ENCODE measurements at regions not wholly inside any gene's neighbourhood (a gene's known extent, or its start where the extent isn't known, plus 50 kb on each side); places are given as distances from the start of the nearest gene placed in this dataset.
"Not testable (repeated sequence)": the region's sequence is repeated elsewhere in the genome, so short reads cannot be mapped to it uniquely, and the experiment has no call there.

DNA sequence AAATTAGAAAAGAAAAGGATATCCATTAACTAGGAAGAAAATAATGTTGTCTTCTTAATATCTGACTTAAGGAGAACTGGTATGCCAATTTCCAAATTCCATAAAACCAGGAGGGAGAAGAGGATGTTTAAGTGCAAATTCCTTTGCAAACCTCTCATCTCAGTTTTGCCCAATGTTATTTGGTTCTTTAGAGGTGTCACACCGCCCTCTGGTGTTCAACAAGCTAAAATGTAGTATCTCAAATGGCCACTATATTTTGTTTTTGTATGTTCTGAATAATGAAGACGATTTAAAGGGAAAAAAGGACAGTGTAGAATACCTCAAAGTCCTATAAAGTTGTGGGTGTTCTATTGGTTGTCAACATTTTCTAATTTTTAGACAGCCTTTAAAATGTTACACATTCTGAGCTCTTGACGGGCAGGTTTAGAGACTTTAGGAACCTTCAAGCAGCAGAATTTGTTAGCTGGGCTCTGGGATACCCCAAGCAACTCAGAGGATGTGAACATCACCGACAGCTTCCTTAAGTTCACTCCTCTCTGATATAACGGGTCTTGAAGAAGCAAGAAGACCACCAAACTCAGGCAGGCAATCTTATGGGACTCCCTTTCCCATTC, 458.3 kb downstream of the MFSD1 start:
- peak; percentile 77 for DNase-seq (ENCODE audit: low read depth)
- no peak overlapping the region for H3K4me3 ChIP-seq (ENCODE audit: control insufficient read depth, low read depth, low read length)
- TF ChIP-seq, protein P1, sequence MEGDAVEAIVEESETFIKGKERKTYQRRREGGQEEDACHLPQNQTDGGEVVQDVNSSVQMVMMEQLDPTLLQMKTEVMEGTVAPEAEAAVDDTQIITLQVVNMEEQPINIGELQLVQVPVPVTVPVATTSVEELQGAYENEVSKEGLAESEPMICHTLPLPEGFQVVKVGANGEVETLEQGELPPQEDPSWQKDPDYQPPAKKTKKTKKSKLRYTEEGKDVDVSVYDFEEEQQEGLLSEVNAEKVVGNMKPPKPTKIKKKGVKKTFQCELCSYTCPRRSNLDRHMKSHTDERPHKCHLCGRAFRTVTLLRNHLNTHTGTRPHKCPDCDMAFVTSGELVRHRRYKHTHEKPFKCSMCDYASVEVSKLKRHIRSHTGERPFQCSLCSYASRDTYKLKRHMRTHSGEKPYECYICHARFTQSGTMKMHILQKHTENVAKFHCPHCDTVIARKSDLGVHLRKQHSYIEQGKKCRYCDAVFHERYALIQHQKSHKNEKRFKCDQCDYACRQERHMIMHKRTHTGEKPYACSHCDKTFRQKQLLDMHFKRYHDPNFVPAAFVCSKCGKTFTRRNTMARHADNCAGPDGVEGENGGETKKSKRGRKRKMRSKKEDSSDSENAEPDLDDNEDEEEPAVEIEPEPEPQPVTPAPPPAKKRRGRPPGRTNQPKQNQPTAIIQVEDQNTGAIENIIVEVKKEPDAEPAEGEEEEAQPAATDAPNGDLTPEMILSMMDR (conservative IDR thresholded peaks at IDR 0.05; ENCODE audit: control insufficient read depth, insufficient read depth, low read depth, low read length) = peak; percentile 79

DNA sequence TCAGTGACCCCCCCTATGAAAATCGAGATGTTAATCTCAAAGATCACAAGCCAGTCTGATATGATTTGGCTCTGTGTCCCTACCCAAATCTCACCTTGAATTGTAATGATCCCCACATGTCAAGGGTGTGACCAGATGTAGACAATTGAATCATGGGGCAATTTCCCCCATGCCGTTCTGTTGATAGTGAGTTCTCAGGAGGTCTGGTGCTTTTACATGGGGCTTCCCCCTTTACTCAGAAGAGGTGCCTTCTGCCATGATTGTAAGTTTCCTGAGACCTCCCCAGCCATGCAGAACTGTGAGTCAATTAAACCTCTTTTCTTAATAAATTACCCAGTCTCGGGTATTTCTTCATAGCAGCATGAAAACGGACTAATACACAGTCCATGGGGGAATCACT, 459.5 kb downstream of the MFSD1 start:
- not testable (repeated sequence) for DNase-seq (ENCODE audit: low read depth); H3K4me3 ChIP-seq (ENCODE audit: control insufficient read depth, low read depth, low read length)

DNA sequence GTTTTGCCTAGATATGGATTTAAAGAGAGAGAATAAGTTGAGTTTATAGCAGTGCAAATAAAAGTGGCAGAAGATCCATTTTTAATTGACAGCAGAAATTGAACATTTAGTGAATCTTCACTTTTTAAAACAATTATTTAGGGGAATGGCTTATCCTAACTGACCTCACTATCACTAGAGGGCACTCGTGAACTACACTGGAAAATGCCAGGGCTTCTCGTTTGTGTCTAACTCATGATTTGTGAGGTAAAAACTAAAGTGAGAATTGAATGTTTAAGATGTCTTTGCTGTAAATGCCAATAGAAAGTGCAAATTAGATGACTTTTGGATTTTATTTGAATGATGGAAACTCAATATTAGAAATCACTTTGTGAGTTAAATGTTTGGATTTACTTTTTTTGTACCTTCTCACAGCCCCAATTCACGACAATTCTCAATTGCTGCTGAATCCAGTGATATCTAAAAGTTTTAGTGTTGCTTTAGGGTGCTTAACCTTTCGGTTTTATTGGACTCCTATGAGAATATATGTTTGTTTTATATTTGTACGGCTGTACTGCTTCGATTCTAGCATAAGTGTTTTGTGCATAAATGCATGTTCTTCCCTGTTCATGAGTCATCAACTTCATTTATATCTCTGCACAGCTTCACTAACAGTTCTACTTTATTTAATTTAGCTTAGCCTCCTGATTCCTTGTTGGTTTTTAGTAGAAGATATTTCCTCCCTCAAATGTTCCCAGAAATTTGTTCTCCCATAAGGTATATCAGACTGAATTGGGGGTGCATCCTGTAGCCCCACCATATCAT, 462.1 kb downstream of the MFSD1 start:
- no peak overlapping the region for H3K4me3 ChIP-seq (ENCODE audit: control insufficient read depth, low read depth, low read length)
- DNase-seq (ENCODE audit: low read depth) = peak; percentile 52
- TF ChIP-seq, protein P1 (conservative IDR thresholded peaks at IDR 0.05; ENCODE audit: control insufficient read depth, insufficient read depth, low read depth, low read length) = peak; percentile 81

DNA sequence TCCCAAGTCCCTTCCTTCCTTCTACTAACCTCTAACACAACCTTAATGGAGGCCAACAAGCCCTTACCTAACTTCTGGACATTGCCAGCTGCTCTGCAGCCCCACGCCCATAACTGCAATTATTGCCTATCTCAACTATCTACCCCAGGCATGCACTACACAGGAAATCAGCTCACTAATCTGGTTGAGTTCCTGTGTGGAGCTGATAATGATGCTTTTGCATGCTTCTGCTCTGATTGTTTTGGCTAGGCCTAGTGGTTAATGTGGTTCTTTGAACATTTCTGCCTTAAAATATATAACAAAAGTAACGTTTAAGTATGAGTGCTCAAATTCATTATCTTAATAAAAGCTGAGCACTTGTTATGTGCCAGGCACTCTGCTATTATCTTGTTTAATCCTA, 463.9 kb downstream of the MFSD1 start:
- no peak overlapping the region for H3K4me3 ChIP-seq (ENCODE audit: control insufficient read depth, low read depth, low read length)
- no peak for DNase-seq (ENCODE audit: low read depth)
- TF ChIP-seq, protein P1 (conservative IDR thresholded peaks at IDR 0.05; ENCODE audit: control insufficient read depth, insufficient read depth, low read depth, low read length) = no peak

DNA sequence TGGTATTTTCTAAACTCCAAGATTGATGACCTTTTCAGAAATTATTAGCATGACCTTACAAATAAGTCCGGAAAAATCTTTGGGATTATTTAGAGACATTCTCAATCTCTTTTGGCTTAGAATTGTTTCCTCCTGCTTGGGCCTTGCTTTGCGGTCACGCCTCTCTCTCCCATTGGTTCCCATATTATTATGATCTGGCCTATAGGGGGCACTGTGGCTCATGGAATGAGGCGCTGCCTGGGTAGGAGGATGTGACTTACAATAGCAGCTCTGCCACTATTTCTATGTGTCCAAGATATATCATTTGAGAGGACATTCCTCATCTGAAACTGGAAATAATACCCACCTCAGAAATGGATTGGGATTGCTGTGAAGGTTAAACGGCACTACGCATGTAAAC, 464.9 kb downstream of the MFSD1 start:
- TF ChIP-seq, protein P1 (conservative IDR thresholded peaks at IDR 0.05; ENCODE audit: control insufficient read depth, insufficient read depth, low read depth, low read length) = peak; percentile 46
- peak; percentile 41 for DNase-seq (ENCODE audit: low read depth)
- H3K4me3 ChIP-seq (ENCODE audit: control insufficient read depth, low read depth, low read length) = no peak overlapping the region

DNA sequence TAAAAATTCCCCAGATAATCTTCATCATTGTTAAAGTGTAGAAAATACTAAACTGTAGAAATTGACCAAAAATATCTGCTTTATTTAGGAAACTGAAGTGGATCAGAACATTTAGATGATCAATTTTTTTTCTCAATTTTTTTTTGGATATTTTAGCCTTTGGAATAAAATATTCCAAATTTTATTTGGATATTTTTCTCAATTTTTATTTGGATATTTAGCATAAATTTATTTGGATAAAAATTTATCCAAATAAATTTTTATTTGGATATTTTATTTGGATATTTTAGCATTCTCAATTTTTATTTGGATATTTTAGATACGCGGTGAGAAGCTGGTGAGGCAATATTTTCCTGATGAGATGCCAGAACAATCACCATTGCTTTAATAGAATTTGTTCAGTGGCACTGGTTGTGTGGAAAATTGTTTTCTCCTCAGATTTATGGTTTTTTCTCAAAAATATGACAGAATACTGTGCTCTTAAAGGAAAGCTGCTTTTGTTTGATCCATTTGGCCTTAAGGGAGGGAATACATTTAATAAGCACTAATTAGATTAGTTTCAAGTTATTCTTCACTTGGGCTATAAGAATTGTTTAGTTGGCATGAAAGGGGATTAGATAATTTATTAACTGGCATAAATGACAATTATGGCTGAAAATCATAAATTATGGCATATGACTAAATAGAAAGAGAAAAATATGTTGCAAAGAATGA, 470.1 kb downstream of the MFSD1 start:
- H3K4me3 ChIP-seq (ENCODE audit: control insufficient read depth, low read depth, low read length) = no peak overlapping the region
- DNase-seq (ENCODE audit: low read depth) = no peak
- TF ChIP-seq, protein P1 (conservative IDR thresholded peaks at IDR 0.05; ENCODE audit: control insufficient read depth, insufficient read depth, low read depth, low read length) = no peak

DNA sequence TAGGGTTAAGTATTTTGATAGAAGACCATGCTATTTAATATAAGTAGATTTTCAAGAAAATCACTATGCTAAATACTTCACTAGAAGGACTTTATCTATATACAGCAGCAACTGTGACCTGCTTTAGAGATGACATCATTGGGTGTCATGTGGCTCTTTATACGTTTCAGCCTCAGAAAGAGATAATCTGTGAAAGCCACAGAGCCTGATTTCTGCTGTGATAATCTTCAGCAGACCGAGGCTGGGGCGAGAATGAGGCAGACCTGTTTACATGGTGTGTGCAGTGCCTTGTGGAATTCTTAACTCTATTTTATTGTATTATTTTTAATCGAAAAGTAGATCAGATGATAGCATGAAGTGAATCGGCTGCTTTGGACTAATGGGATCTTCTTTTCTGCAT, 471.2 kb downstream of the MFSD1 start:
- no peak for DNase-seq (ENCODE audit: low read depth)
- no peak overlapping the region for H3K4me3 ChIP-seq (ENCODE audit: control insufficient read depth, low read depth, low read length)
- TF ChIP-seq, protein P1 (conservative IDR thresholded peaks at IDR 0.05; ENCODE audit: control insufficient read depth, insufficient read depth, low read depth, low read length) = no peak

Data from fibroblast of mammary gland (primary cell).